ENCODE measurements at regions not wholly inside any gene's neighbourhood (a gene's known extent, or its start where the extent isn't known, plus 50 kb on each side); places are given as distances from the start of the nearest gene placed in this dataset.

- Histone ChIP-seq H3F3A (ENCODE audit: insufficient read depth, low read length) (no peaks in the 10 kb centered on the region), H3K27ac (ENCODE audit: low read depth, low read length, poor library complexity, severe bottlenecking) (no peak overlapping the region), H3K9me3 (ENCODE audit: low read length) (no peaks in the 10 kb centered on the region), H3K4me1 (ENCODE audit: insufficient read depth, low read length, severe bottlenecking) (no peaks in the 10 kb centered on the region), H3K79me2 (ENCODE audit: insufficient read depth, low read length) (no peaks in the 10 kb centered on the region), H3K9me2 (ENCODE audit: low read depth, low read length) (no peaks in the 10 kb centered on the region), H3K4me2 (ENCODE audit: low read length) (no peak overlapping the region), H4K20me1 (ENCODE audit: insufficient read depth, low read length) (no peaks in the 10 kb centered on the region), H2AFZ (ENCODE audit: low read length) (no peak overlapping the region), H3K36me3 (ENCODE audit: insufficient read depth, low read length) (no peaks in the 10 kb centered on the region), H3K27me3 (ENCODE audit: insufficient read depth, low read length) (no peaks in the 10 kb centered on the region), H3K9ac (ENCODE audit: low read length) (no peak overlapping the region), H3K4me3 (ENCODE audit: low read depth, low read length, poor library complexity, severe bottlenecking) (no peak overlapping the region)
- TF ChIP-seq, protein P1, sequence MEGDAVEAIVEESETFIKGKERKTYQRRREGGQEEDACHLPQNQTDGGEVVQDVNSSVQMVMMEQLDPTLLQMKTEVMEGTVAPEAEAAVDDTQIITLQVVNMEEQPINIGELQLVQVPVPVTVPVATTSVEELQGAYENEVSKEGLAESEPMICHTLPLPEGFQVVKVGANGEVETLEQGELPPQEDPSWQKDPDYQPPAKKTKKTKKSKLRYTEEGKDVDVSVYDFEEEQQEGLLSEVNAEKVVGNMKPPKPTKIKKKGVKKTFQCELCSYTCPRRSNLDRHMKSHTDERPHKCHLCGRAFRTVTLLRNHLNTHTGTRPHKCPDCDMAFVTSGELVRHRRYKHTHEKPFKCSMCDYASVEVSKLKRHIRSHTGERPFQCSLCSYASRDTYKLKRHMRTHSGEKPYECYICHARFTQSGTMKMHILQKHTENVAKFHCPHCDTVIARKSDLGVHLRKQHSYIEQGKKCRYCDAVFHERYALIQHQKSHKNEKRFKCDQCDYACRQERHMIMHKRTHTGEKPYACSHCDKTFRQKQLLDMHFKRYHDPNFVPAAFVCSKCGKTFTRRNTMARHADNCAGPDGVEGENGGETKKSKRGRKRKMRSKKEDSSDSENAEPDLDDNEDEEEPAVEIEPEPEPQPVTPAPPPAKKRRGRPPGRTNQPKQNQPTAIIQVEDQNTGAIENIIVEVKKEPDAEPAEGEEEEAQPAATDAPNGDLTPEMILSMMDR (IDR thresholded peaks at IDR 0.05; ENCODE audit: low read length), result no peak
- TF ChIP-seq EZH2 (IDR thresholded peaks at IDR 0.05; ENCODE audit: borderline replicate concordance, low read length), result no peak
These were observed 87.1 kb upstream of the PRKCQ start for GRCh38 chr10:6667150-6667549.

DNA sequence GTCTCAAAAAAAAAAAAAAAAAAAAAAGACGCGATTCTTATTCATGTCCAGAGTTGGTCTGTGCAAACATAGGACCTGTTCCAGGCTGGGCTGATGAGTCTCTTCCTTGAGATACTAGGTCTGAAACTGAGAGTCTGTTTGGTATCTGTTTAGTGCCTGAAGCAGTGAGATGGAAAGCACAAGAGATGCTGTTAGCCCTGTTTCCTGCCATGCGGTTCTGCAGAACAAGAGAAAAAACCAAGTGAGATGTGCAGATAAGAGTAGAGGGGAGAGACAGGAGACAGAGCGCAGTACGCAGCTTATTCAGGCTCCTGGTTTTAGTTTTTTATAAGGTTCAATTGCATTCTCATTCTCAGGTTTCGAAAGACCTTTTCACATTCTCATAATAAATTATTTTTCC is 85.8 kb upstream of the PRKCQ start:
- H3K4me2 ChIP-seq (ENCODE audit: low read length), result no peak overlapping the region
- no peaks in the 10 kb centered on the region for H3K9me3 ChIP-seq (ENCODE audit: low read length)
- H3K9me2 ChIP-seq (ENCODE audit: low read depth, low read length), result no peaks in the 10 kb centered on the region
- H2AFZ ChIP-seq (ENCODE audit: low read length), result no peak overlapping the region
- H3K27me3 ChIP-seq (ENCODE audit: insufficient read depth, low read length), result no peaks in the 10 kb centered on the region
- H3K27ac ChIP-seq (ENCODE audit: low read depth, low read length, poor library complexity, severe bottlenecking), result no peak overlapping the region
- H3K79me2 ChIP-seq (ENCODE audit: insufficient read depth, low read length), result no peaks in the 10 kb centered on the region
- H3K4me3 ChIP-seq (ENCODE audit: low read depth, low read length, poor library complexity, severe bottlenecking), result no peak overlapping the region
- no peak overlapping the region for H3K9ac ChIP-seq (ENCODE audit: low read length)
- TF ChIP-seq, protein P1 (IDR thresholded peaks at IDR 0.05; ENCODE audit: low read length), result no peak
- no peak for TF ChIP-seq EZH2 (IDR thresholded peaks at IDR 0.05; ENCODE audit: borderline replicate concordance, low read length)
- H3K36me3 ChIP-seq (ENCODE audit: insufficient read depth, low read length), result no peaks in the 10 kb centered on the region
- no peaks in the 10 kb centered on the region for H4K20me1 ChIP-seq (ENCODE audit: insufficient read depth, low read length)
- H3K4me1 ChIP-seq (ENCODE audit: insufficient read depth, low read length, severe bottlenecking), result no peaks in the 10 kb centered on the region
- H3F3A ChIP-seq (ENCODE audit: insufficient read depth, low read length), result no peaks in the 10 kb centered on the region

DNA sequence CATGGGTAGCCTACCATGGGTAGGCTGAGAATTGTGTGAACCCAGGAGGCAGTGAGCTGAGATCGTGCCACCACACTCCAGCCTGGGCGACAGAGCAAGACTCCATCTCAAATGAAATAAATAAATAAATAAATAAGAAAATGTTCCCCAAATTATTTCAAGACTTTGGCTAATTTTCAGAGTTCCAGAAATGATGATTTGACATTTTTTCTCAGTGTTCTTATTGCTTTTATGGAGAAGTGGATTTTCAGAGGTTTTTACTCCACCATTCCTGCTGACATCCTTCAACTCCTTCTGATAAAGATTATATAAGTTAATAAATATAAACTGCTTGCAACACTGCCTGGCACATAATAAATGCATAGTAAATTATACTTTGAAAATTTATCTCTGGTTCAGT is 80.4 kb upstream of the PRKCQ start:
- Histone ChIP-seq H3K4me2 (ENCODE audit: low read length) (no peak overlapping the region), H4K20me1 (ENCODE audit: insufficient read depth, low read length) (no peaks in the 10 kb centered on the region), H3K36me3 (ENCODE audit: insufficient read depth, low read length) (no peaks in the 10 kb centered on the region), H3K27me3 (ENCODE audit: insufficient read depth, low read length) (no peaks in the 10 kb centered on the region), H2AFZ (ENCODE audit: low read length) (no peak overlapping the region), H3F3A (ENCODE audit: insufficient read depth, low read length) (no peaks in the 10 kb centered on the region), H3K79me2 (ENCODE audit: insufficient read depth, low read length) (no peaks in the 10 kb centered on the region), H3K4me3 (ENCODE audit: low read depth, low read length, poor library complexity, severe bottlenecking) (no peak overlapping the region), H3K9me2 (ENCODE audit: low read depth, low read length) (no peaks in the 10 kb centered on the region), H3K27ac (ENCODE audit: low read depth, low read length, poor library complexity, severe bottlenecking) (no peak overlapping the region), H3K4me1 (ENCODE audit: insufficient read depth, low read length, severe bottlenecking) (no peaks in the 10 kb centered on the region), H3K9ac (ENCODE audit: low read length) (no peak overlapping the region), H3K9me3 (ENCODE audit: low read length) (no peaks in the 10 kb centered on the region)
- TF ChIP-seq EZH2 (IDR thresholded peaks at IDR 0.05; ENCODE audit: borderline replicate concordance, low read length), result no peak
- TF ChIP-seq, protein P1 (IDR thresholded peaks at IDR 0.05; ENCODE audit: low read length), result no peak
